ENCODE measurements at regions not wholly inside any gene's neighbourhood (a gene's known extent, or its start where the extent isn't known, plus 50 kb on each side); places are given as distances from the start of the nearest gene placed in this dataset.

- no peaks in the 10 kb centered on the region for H3K36me3 ChIP-seq (ENCODE audit: insufficient read depth, low read length)
Measured at GRCh38 chr16:52705122-52705521, 158.2 kb upstream of the TOX3 start.

GRCh38 chr16:52697971-52698370, 151.0 kb upstream of the TOX3 start:
- Mint-ChIP-seq H3K27me3 (ENCODE audit: low read depth, unreplicated experiment) (peaks cover 2% of the 10 kb centered on the region), H3K9me3 (ENCODE audit: unreplicated experiment) (peaks cover 2% of the 10 kb centered on the region), H3K36me3 (ENCODE audit: low read depth, unreplicated experiment) (no peaks in the 10 kb centered on the region), H3K4me1 (ENCODE audit: low read depth, unreplicated experiment) (no peaks in the 10 kb centered on the region), H3K27ac (ENCODE audit: unreplicated experiment) (no peak overlapping the region), H3K4me3 (ENCODE audit: unreplicated experiment) (no peak overlapping the region)
- H2AFZ ChIP-seq (ENCODE audit: low read depth, low read length) = no peak overlapping the region
- FAIRE-seq (no peak), DNase-seq (ENCODE audit: low read depth) (no peak)
- TF ChIP-seq EZH2 (IDR thresholded peaks at IDR 0.05; ENCODE audit: insufficient read depth, low read length) (no peak), CTCF (IDR thresholded peaks at IDR 0.05; ENCODE audit: insufficient read depth, low read depth, low read length) (no peak)
- no peaks in the 10 kb centered on the region for H3K27me3 ChIP-seq (ENCODE audit: insufficient read depth, low read length)
- no peak overlapping the region for H3K4me2 ChIP-seq (ENCODE audit: low read length)
- no peaks in the 10 kb centered on the region for H3K36me3 ChIP-seq (ENCODE audit: insufficient read depth, low read length)
- H3K4me1 ChIP-seq (ENCODE audit: insufficient read depth, low read length) = no peaks in the 10 kb centered on the region
- no peak overlapping the region for H3K9ac ChIP-seq (ENCODE audit: low read length)
- H4K20me1 ChIP-seq (ENCODE audit: insufficient read depth, low read length) = no peaks in the 10 kb centered on the region
- no peak overlapping the region for H3K27ac ChIP-seq (ENCODE audit: low read depth, low read length)
- H3K79me2 ChIP-seq (ENCODE audit: insufficient read depth, low read length) = no peaks in the 10 kb centered on the region
- H3K4me3 ChIP-seq (ENCODE audit: insufficient read depth, low read depth, low read length) = no peak overlapping the region
- H3K9me3 ChIP-seq (ENCODE audit: insufficient read depth, low read depth, low read length) = no peaks in the 10 kb centered on the region

More at GRCh38 chr16:52705122-52705521, 158.2 kb upstream of the TOX3 start:
- no peaks in the 10 kb centered on the region for H3K4me1 Mint-ChIP-seq (ENCODE audit: low read depth, unreplicated experiment)
- Histone ChIP-seq H3K4me1 (ENCODE audit: insufficient read depth, low read length) (no peaks in the 10 kb centered on the region), H3K27ac (ENCODE audit: low read depth, low read length) (no peak overlapping the region), H3K79me2 (ENCODE audit: insufficient read depth, low read length) (no peaks in the 10 kb centered on the region), H4K20me1 (ENCODE audit: insufficient read depth, low read length) (no peaks in the 10 kb centered on the region), H3K4me3 (ENCODE audit: insufficient read depth, low read depth, low read length) (no peak overlapping the region), H3K27me3 (ENCODE audit: insufficient read depth, low read length) (no peaks in the 10 kb centered on the region), H3K9ac (ENCODE audit: low read length) (no peak overlapping the region), H2AFZ (ENCODE audit: low read depth, low read length) (no peak overlapping the region), H3K9me3 (ENCODE audit: insufficient read depth, low read depth, low read length) (no peaks in the 10 kb centered on the region), H3K4me2 (ENCODE audit: low read length) (no peak overlapping the region)
- FAIRE-seq (no peak), DNase-seq (ENCODE audit: low read depth) (no peak)
- H3K9me3 Mint-ChIP-seq (ENCODE audit: unreplicated experiment) = no peaks in the 10 kb centered on the region
- peaks cover 9% of the 10 kb centered on the region for H3K27me3 Mint-ChIP-seq (ENCODE audit: low read depth, unreplicated experiment)
- H3K27ac Mint-ChIP-seq (ENCODE audit: unreplicated experiment) = no peak overlapping the region
- no peak overlapping the region for H3K4me3 Mint-ChIP-seq (ENCODE audit: unreplicated experiment)
- H3K36me3 Mint-ChIP-seq (ENCODE audit: low read depth, unreplicated experiment) = no peaks in the 10 kb centered on the region
- TF ChIP-seq EZH2 (IDR thresholded peaks at IDR 0.05; ENCODE audit: insufficient read depth, low read length) (no peak), CTCF (IDR thresholded peaks at IDR 0.05; ENCODE audit: insufficient read depth, low read depth, low read length) (no peak)

- Histone ChIP-seq H3K27ac (ENCODE audit: low read depth, low read length) (no peak overlapping the region), H3K9ac (ENCODE audit: low read length) (no peak overlapping the region), H3K4me1 (ENCODE audit: insufficient read depth, low read length) (no peaks in the 10 kb centered on the region), H3K4me3 (ENCODE audit: insufficient read depth, low read depth, low read length) (no peak overlapping the region), H3K79me2 (ENCODE audit: insufficient read depth, low read length) (no peaks in the 10 kb centered on the region), H2AFZ (ENCODE audit: low read depth, low read length) (no peak overlapping the region), H3K4me2 (ENCODE audit: low read length) (no peak overlapping the region), H4K20me1 (ENCODE audit: insufficient read depth, low read length) (no peaks in the 10 kb centered on the region), H3K9me3 (ENCODE audit: insufficient read depth, low read depth, low read length) (no peaks in the 10 kb centered on the region), H3K27me3 (ENCODE audit: insufficient read depth, low read length) (no peaks in the 10 kb centered on the region), H3K36me3 (ENCODE audit: insufficient read depth, low read length) (no peaks in the 10 kb centered on the region)
- no peak overlapping the region for H3K4me3 Mint-ChIP-seq (ENCODE audit: unreplicated experiment)
- H3K27ac Mint-ChIP-seq (ENCODE audit: unreplicated experiment) = no peak overlapping the region
- no peaks in the 10 kb centered on the region for H3K4me1 Mint-ChIP-seq (ENCODE audit: low read depth, unreplicated experiment)
- no peaks in the 10 kb centered on the region for H3K36me3 Mint-ChIP-seq (ENCODE audit: low read depth, unreplicated experiment)
- FAIRE-seq (no peak), DNase-seq (ENCODE audit: low read depth) (no peak)
- peaks cover 2% of the 10 kb centered on the region for H3K9me3 Mint-ChIP-seq (ENCODE audit: unreplicated experiment)
- no peak for TF ChIP-seq CTCF (IDR thresholded peaks at IDR 0.05; ENCODE audit: insufficient read depth, low read depth, low read length)
- no peak for TF ChIP-seq EZH2 (IDR thresholded peaks at IDR 0.05; ENCODE audit: insufficient read depth, low read length)
- peaks cover 1% of the 10 kb centered on the region for H3K27me3 Mint-ChIP-seq (ENCODE audit: low read depth, unreplicated experiment)
Measured at GRCh38 chr16:52696126-52696525, 149.2 kb upstream of the TOX3 start.

All from astrocyte (in vitro differentiated cells and primary cell).